GM12874 (cell line): ENCODE measurements at regions not wholly inside any gene's neighbourhood (a gene's known extent, or its start where the extent isn't known, plus 50 kb on each side); places are given as distances from the start of the nearest gene placed in this dataset.

Experiments
- TF ChIP-seq, protein P1 (sequence below): IDR thresholded peaks from 2 replicates; pipeline ENCODE4 v1.5.1; 2011; ENCODE audit warnings: low read depth, mild to moderate bottlenecking, control low read depth, low read length, moderate library complexity; ENCODE audit not compliant: insufficient read depth

GRCh38 chr6:15843226-15843625 lies 180.4 kb upstream of the DTNBP1 start:
- TF ChIP-seq, protein P1, sequence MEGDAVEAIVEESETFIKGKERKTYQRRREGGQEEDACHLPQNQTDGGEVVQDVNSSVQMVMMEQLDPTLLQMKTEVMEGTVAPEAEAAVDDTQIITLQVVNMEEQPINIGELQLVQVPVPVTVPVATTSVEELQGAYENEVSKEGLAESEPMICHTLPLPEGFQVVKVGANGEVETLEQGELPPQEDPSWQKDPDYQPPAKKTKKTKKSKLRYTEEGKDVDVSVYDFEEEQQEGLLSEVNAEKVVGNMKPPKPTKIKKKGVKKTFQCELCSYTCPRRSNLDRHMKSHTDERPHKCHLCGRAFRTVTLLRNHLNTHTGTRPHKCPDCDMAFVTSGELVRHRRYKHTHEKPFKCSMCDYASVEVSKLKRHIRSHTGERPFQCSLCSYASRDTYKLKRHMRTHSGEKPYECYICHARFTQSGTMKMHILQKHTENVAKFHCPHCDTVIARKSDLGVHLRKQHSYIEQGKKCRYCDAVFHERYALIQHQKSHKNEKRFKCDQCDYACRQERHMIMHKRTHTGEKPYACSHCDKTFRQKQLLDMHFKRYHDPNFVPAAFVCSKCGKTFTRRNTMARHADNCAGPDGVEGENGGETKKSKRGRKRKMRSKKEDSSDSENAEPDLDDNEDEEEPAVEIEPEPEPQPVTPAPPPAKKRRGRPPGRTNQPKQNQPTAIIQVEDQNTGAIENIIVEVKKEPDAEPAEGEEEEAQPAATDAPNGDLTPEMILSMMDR: no peak

DNA sequence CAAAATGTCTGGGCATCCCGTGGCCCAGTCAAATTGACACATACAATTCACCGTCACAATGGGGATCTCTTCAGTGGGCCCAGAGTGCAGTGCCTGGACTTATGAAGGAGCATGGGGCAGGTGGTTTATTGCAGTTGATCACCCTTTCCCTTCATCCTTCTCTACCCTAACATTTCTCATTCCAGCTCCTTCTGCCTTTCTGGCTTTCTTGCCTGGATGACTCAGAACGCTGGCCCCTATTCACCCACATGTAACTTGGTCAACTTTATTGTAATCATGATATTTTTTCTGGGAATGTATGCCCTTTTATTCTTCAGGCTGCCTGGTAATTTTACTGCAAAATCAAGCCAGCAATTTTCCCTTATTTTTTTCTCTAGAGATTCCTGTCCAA lies 179.9 kb upstream of the DTNBP1 start:
- TF ChIP-seq, protein P1: no peak

- TF ChIP-seq, protein P1: no peak
Measured at GRCh38 chr6:15841937-15842726, 179.3 kb upstream of the DTNBP1 start.

GRCh38 chr6:15839969-15840541 lies 177.2 kb upstream of the DTNBP1 start:
- TF ChIP-seq, protein P1: no peak

- TF ChIP-seq, protein P1: no peak
Measured at GRCh38 chr6:15837205-15837604, 174.4 kb upstream of the DTNBP1 start.

- TF ChIP-seq, protein P1: no peak
Measured at GRCh38 chr6:15832841-15833240, 170.0 kb upstream of the DTNBP1 start.

- TF ChIP-seq, protein P1: no peak
Measured at GRCh38 chr6:15829156-15829555, 166.3 kb upstream of the DTNBP1 start.
